ENCODE measurements at regions not wholly inside any gene's neighbourhood (a gene's known extent, or its start where the extent isn't known, plus 50 kb on each side); places are given as distances from the start of the nearest gene placed in this dataset.

DNA sequence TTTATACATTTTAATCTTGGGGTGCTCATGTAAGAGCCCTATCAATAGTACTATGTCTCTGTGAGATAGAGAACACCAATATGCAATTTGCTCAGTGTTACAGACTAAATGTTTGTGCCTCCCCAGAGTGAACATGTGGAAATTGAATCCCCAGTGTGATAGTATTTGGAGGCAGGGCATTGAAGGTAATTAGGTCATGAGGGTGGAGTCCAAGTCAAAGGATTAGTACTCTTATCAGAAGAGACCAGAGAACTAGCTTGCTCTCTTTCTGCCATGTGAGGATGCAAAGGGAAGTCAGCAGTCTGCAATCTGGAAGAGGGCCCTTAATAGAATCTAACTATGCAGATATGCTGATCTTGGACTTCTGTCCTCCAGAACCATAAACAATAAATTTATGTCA, 1317.0 kb downstream of the STIM2 start:
- no peaks in the 10 kb centered on the region for H3K9me3 Mint-ChIP-seq (ENCODE audit: unreplicated experiment)
- no peak for DNase-seq
- TF ChIP-seq, protein P1, sequence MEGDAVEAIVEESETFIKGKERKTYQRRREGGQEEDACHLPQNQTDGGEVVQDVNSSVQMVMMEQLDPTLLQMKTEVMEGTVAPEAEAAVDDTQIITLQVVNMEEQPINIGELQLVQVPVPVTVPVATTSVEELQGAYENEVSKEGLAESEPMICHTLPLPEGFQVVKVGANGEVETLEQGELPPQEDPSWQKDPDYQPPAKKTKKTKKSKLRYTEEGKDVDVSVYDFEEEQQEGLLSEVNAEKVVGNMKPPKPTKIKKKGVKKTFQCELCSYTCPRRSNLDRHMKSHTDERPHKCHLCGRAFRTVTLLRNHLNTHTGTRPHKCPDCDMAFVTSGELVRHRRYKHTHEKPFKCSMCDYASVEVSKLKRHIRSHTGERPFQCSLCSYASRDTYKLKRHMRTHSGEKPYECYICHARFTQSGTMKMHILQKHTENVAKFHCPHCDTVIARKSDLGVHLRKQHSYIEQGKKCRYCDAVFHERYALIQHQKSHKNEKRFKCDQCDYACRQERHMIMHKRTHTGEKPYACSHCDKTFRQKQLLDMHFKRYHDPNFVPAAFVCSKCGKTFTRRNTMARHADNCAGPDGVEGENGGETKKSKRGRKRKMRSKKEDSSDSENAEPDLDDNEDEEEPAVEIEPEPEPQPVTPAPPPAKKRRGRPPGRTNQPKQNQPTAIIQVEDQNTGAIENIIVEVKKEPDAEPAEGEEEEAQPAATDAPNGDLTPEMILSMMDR (IDR thresholded peaks at IDR 0.05; ENCODE audit: partially characterized antibody, unreplicated experiment) = no peak
- H3K27ac Mint-ChIP-seq (ENCODE audit: unreplicated experiment) = no peak overlapping the region
- no peak overlapping the region for H3K4me3 Mint-ChIP-seq (ENCODE audit: unreplicated experiment)
- H3K36me3 Mint-ChIP-seq (ENCODE audit: unreplicated experiment) = no peaks in the 10 kb centered on the region
- H3K4me1 Mint-ChIP-seq (ENCODE audit: low read depth, unreplicated experiment) = no peaks in the 10 kb centered on the region
- H3K27me3 Mint-ChIP-seq (ENCODE audit: unreplicated experiment) = no peaks in the 10 kb centered on the region

DNA sequence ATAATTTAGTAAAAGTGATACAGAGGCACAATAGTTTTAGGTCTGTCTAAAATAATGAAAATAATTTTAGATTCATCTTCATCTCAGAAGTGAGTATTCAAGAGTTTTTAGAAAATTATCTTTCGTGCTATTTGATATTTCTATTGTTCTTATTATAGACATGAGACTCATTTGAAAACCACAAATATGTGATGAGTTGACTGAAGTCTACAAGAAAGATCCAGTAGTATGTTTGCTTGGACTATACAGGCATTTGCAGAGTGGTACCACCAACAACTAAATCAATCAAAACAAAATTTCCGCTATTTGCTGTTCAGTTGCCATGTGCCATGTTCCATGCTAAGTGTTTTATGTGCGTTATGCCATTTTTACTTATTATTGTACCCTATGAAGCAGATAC, 1318.5 kb downstream of the STIM2 start:
- DNase-seq = no peak
- no peak overlapping the region for H3K4me3 Mint-ChIP-seq (ENCODE audit: unreplicated experiment)
- no peaks in the 10 kb centered on the region for H3K9me3 Mint-ChIP-seq (ENCODE audit: unreplicated experiment)
- no peaks in the 10 kb centered on the region for H3K27me3 Mint-ChIP-seq (ENCODE audit: unreplicated experiment)
- no peak overlapping the region for H3K27ac Mint-ChIP-seq (ENCODE audit: unreplicated experiment)
- TF ChIP-seq, protein P1 (IDR thresholded peaks at IDR 0.05; ENCODE audit: partially characterized antibody, unreplicated experiment) = no peak
- H3K4me1 Mint-ChIP-seq (ENCODE audit: low read depth, unreplicated experiment) = no peaks in the 10 kb centered on the region
- no peaks in the 10 kb centered on the region for H3K36me3 Mint-ChIP-seq (ENCODE audit: unreplicated experiment)

DNA sequence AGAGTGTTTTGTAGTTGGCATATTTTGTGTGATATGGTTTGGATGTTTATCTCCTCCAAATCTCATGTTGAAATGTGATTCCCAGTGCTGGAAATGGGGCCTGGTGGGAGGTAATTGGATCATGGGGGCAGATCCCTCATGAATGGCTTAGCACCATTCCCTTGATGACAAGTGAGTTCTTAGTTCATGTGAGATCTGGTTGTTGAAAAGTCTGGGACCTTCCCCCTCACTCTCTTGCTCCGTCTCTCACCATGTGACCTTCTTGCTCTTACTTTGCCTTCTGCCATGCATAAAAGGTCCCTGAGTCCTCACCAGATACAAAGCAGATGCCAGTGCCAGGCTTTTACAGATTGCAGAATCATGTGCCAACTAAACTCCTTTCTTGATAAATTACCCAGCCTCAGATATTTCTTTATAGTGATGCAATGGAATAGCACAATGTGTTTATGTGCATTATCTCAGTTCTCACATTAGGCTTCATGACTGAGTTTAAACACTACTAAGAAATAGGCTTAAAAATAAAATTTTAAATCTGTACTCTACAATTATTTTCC, 1348.8 kb downstream of the STIM2 start:
- H3K4me1 Mint-ChIP-seq (ENCODE audit: low read depth, unreplicated experiment) = no peaks in the 10 kb centered on the region
- TF ChIP-seq, protein P1 (IDR thresholded peaks at IDR 0.05; ENCODE audit: partially characterized antibody, unreplicated experiment) = no peak
- no peaks in the 10 kb centered on the region for H3K9me3 Mint-ChIP-seq (ENCODE audit: unreplicated experiment)
- DNase-seq = no peak
- no peaks in the 10 kb centered on the region for H3K27me3 Mint-ChIP-seq (ENCODE audit: unreplicated experiment)
- no peak overlapping the region for H3K4me3 Mint-ChIP-seq (ENCODE audit: unreplicated experiment)
- no peak overlapping the region for H3K27ac Mint-ChIP-seq (ENCODE audit: unreplicated experiment)
- H3K36me3 Mint-ChIP-seq (ENCODE audit: unreplicated experiment) = peaks cover 8% of the 10 kb centered on the region

DNA sequence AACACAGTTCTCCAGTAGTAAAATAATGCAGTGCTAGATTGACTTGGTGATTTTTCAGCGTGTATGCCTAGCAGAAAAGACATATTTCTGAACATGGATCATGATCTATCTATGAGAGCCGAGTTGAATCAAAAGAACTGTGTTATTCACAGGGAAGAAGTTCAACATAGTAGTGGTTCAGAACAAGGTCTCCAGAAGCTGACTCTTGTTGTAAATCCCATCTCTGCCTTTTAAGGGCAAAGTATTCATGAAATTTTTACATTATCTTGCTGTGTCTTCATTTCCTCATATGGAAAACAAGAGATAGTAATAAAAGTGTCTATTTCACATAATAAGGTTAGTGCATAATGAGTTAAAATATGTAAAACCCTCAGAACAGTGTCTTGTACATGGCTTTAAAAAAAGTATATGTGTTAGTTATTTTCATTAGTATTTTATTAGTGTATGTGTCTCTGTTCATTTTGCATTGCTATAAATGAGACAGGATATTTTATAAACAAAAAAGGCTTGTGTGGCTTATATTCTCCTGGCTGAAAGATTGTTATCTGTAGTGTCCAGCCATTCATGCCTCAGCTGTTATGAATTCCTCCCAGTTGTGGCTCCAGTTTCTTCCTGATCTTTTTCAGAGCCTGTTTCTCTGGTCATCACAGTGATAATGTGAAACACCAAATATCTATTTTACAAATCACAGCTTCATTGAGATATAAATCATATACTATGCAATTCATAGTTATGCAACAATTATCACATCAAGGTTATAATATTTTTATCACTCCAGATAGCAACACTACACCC, 1351.2 kb downstream of the STIM2 start:
- Mint-ChIP-seq H3K27me3 (ENCODE audit: unreplicated experiment) (no peaks in the 10 kb centered on the region), H3K4me1 (ENCODE audit: low read depth, unreplicated experiment) (no peaks in the 10 kb centered on the region), H3K4me3 (ENCODE audit: unreplicated experiment) (no peak overlapping the region), H3K27ac (ENCODE audit: unreplicated experiment) (no peak overlapping the region), H3K36me3 (ENCODE audit: unreplicated experiment) (no peaks in the 10 kb centered on the region), H3K9me3 (ENCODE audit: unreplicated experiment) (no peaks in the 10 kb centered on the region)
- DNase-seq = no peak
- TF ChIP-seq, protein P1 (IDR thresholded peaks at IDR 0.05; ENCODE audit: partially characterized antibody, unreplicated experiment) = no peak

DNA sequence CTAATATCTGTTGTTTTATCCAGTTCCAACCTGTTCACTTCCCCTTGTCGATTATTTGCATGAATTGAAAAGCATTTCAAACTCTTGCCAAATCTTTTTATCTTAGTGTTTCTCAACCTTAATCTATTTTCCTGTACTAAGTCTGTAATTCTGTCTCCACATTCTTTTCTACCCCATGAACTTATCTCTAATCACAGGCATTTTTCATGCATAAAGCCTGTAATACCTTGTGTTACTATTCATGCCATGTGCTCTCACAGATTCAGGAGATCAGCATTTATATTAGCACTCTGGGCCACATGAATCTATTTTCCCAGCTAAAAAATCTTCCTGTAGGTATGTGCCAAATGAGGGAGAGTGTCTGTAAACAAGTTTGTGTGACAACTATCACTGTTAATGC, 1360.9 kb downstream of the STIM2 start:
- Mint-ChIP-seq H3K27me3 (ENCODE audit: unreplicated experiment) (no peaks in the 10 kb centered on the region), H3K4me1 (ENCODE audit: low read depth, unreplicated experiment) (peaks cover 7% of the 10 kb centered on the region), H3K4me3 (ENCODE audit: unreplicated experiment) (no peak overlapping the region), H3K27ac (ENCODE audit: unreplicated experiment) (no peak overlapping the region), H3K36me3 (ENCODE audit: unreplicated experiment) (no peaks in the 10 kb centered on the region), H3K9me3 (ENCODE audit: unreplicated experiment) (no peaks in the 10 kb centered on the region)
- DNase-seq = no peak
- TF ChIP-seq, protein P1 (IDR thresholded peaks at IDR 0.05; ENCODE audit: partially characterized antibody, unreplicated experiment) = no peak

Data from glutamatergic neuron (in vitro differentiated cells).